H1 (cell line): ENCODE measurements at regions not wholly inside any gene's neighbourhood (a gene's known extent, or its start where the extent isn't known, plus 50 kb on each side); places are given as distances from the start of the nearest gene placed in this dataset.

Source experiments
- CTCF ChIA-PET: fragments of 300-600 bp; sonication (Branson Sonifier 250); formaldehyde crosslinking; loops from one replicate; lab custom pipeline; 2021; ENCODE audit not compliant: partially characterized antibody; lab: Charles Lee
- POLR2A ChIA-PET: fragments of 300-600 bp; sonication (Branson Sonifier 250); formaldehyde crosslinking; loops from one replicate; lab custom pipeline; 2021; ENCODE audit warnings: inconsistent platforms; ENCODE audit not compliant: partially characterized antibody; lab: Charles Lee
- DNase-seq, 2 experiments: peaks; one replicate each; pipeline versions ENCODE4 v3.0.0 to v3.0.0-alpha.2; 2010 to 2022; ENCODE audit warnings: low spot score in 2 of 2, low read depth in 1 of 2, mixed read lengths in 1 of 2
- FAIRE-seq: peaks from 2 replicates; lab custom pipeline; 2011; peaks lifted over from hg19 to GRCh38; lab: Jason Lieb, UNC
- H2AFZ ChIP-seq: 2 replicates; pipeline ENCODE4 v1.8.1; 2012; ENCODE audit warnings: low read length, inconsistent platforms
- H2AK5ac ChIP-seq: 2 replicates; pipeline ENCODE4 v1.6.1; 2013; ENCODE audit warnings: low read depth, low read length
- H2BK120ac ChIP-seq: replicated peaks from 2 replicates; pipeline ENCODE3; 2013; ENCODE audit warnings: low read depth, low read length, inconsistent platforms
- H2BK12ac ChIP-seq: 2 replicates; pipeline ENCODE4 v1.6.1; 2013; ENCODE audit warnings: low read depth, low read length
- H2BK15ac ChIP-seq: 2 replicates; pipeline ENCODE4 v1.6.1; 2013; ENCODE audit warnings: low read length
- H2BK20ac ChIP-seq: 2 replicates; pipeline ENCODE4 v1.6.1; 2013; ENCODE audit warnings: low read length
- H2BK5ac ChIP-seq: 2 replicates; pipeline ENCODE4 v1.6.1; 2013; ENCODE audit warnings: low read depth, low read length
- H3K14ac ChIP-seq: 2 replicates; pipeline ENCODE4 v1.6.1; 2013; ENCODE audit warnings: inconsistent platforms; ENCODE audit not compliant: insufficient read length
- H3K18ac ChIP-seq: 2 replicates; pipeline ENCODE4 v1.6.1; 2013; ENCODE audit warnings: low read length; ENCODE audit errors: extremely low read depth
- H3K23ac ChIP-seq: 2 replicates; pipeline ENCODE4 v1.6.1; 2013; ENCODE audit warnings: inconsistent platforms; ENCODE audit not compliant: insufficient read length
- H3K23me2 ChIP-seq: 2 replicates; pipeline ENCODE4 v1.6.1; 2013; ENCODE audit warnings: low read depth, low read length
- H3K27ac ChIP-seq: 2 replicates; pipeline ENCODE4 v1.6.1; 2011; ENCODE audit warnings: low read depth, low read length, inconsistent platforms
- H3K27me3 ChIP-seq, 4 experiments: replicated peaks in 1 of 4; 1 replicate in 1 of 4; 2 replicates in 3 of 4; pipeline versions ENCODE4 v1.6.1 to v1.8.1; 2011 to 2013; ENCODE audit warnings: low read length in 3 of 4, mild to moderate bottlenecking in 3 of 4, inconsistent platforms in 2 of 4, mixed read lengths in 2 of 4, moderate library complexity in 1 of 4; ENCODE audit not compliant: control insufficient read depth in 3 of 4, insufficient read depth in 3 of 4; ENCODE audit errors: extremely low read depth in 1 of 4
- H3K36me3 ChIP-seq, 4 experiments: 2 replicates each; pipeline versions ENCODE4 v1.6.1 to v1.8.1; 2011 to 2013; ENCODE audit warnings: mild to moderate bottlenecking in 4 of 4, low read length in 3 of 4, moderate library complexity in 2 of 4, control low read depth in 1 of 4, inconsistent platforms in 1 of 4; ENCODE audit not compliant: insufficient read depth in 4 of 4, control insufficient read depth in 2 of 4
- H3K4ac ChIP-seq: replicated peaks from 2 replicates; pipeline ENCODE3; 2013; ENCODE audit warnings: low read length, low read depth, mixed read lengths, inconsistent platforms; ENCODE audit not compliant: insufficient read length
- H3K4me1 ChIP-seq, 4 experiments: replicated peaks in 1 of 4; 1 replicate in 1 of 4; 2 replicates in 3 of 4; pipeline versions ENCODE4 v1.6.1 to v1.8.1; 2011 to 2013; ENCODE audit warnings: low read length in 3 of 4, inconsistent platforms in 2 of 4, mixed read lengths in 1 of 4; ENCODE audit not compliant: insufficient read depth in 4 of 4, control insufficient read depth in 3 of 4
- H3K4me2 ChIP-seq, 2 experiments: 2 replicates each; pipeline versions ENCODE4 v1.6.1 to v1.8.1; 2011 to 2013; ENCODE audit warnings: low read depth in 2 of 2, low read length in 2 of 2, control low read depth in 1 of 2, inconsistent platforms in 1 of 2, mild to moderate bottlenecking in 1 of 2; ENCODE audit not compliant: insufficient read depth in 1 of 2
- H3K4me3 ChIP-seq, 4 experiments: fragments of 200-600, 300-600 bp in 1 of 4; sonication (generic), shearing (Covaris generic), sonication (Bioruptor Twin) in 1 of 4; 2 replicates each; pipeline versions ENCODE4 v1.5.1 to v1.8.1; 2011 to 2016; ENCODE audit warnings: low read length in 4 of 4, low read depth in 3 of 4, control low read depth in 2 of 4, inconsistent platforms in 2 of 4, mild to moderate bottlenecking in 2 of 4, mixed read lengths in 1 of 4, moderate library complexity in 1 of 4; ENCODE audit not compliant: insufficient read depth in 2 of 4; ENCODE audit errors: extremely low read depth in 1 of 4
- H3K56ac ChIP-seq: replicated peaks from 2 replicates; pipeline ENCODE3; 2013; ENCODE audit warnings: low read depth, mild to moderate bottlenecking, mixed read lengths, low read length, inconsistent platforms; ENCODE audit not compliant: insufficient read length
- H3K79me1 ChIP-seq: 2 replicates; pipeline ENCODE4 v1.6.1; 2013; ENCODE audit warnings: low read depth, low read length, control low read depth
- H3K79me2 ChIP-seq, 2 experiments: 2 replicates each; pipeline versions ENCODE4 v1.6.1 to v1.8.1; 2012 to 2013; ENCODE audit warnings: low read length in 2 of 2, mild to moderate bottlenecking in 2 of 2, inconsistent platforms in 1 of 2; ENCODE audit not compliant: insufficient read depth in 2 of 2, control insufficient read depth in 1 of 2
- H3K9ac ChIP-seq, 4 experiments: replicated peaks in 1 of 4; 1 replicate in 1 of 4; 2 replicates in 3 of 4; pipeline versions ENCODE4 v1.6.1 to v1.8.1; 2011 to 2013; ENCODE audit warnings: low read depth in 3 of 4, low read length in 3 of 4, control low read depth in 2 of 4, mild to moderate bottlenecking in 2 of 4, moderate library complexity in 2 of 4, inconsistent platforms in 1 of 4; ENCODE audit errors: extremely low read depth in 1 of 4
- H3K9me3 ChIP-seq, 2 experiments: 2 replicates each; pipeline versions ENCODE4 v1.6.1 to v1.8.1; 2012 to 2013; ENCODE audit warnings: mild to moderate bottlenecking in 2 of 2, moderate library complexity in 2 of 2, control low read depth in 1 of 2, inconsistent platforms in 1 of 2, low read depth in 1 of 2, low read length in 1 of 2, mixed read lengths in 1 of 2; ENCODE audit not compliant: insufficient read depth in 2 of 2
- H4K20me1 ChIP-seq, 2 experiments: replicated peaks in 1 of 2; 2 replicates each; pipeline versions ENCODE3 to v1.8.1; 2011 to 2013; ENCODE audit warnings: inconsistent platforms in 2 of 2, low read length in 2 of 2, mild to moderate bottlenecking in 1 of 2; ENCODE audit not compliant: insufficient read depth in 2 of 2, control insufficient read depth in 1 of 2
- H4K5ac ChIP-seq: 2 replicates; pipeline ENCODE4 v1.6.1; 2013; ENCODE audit warnings: low read length, low read depth, mixed read lengths, inconsistent platforms; ENCODE audit not compliant: insufficient read length
- H4K8ac ChIP-seq: 2 replicates; pipeline ENCODE4 v1.8.0; 2013; ENCODE audit warnings: mild to moderate bottlenecking, moderate library complexity, low read length, inconsistent platforms; ENCODE audit not compliant: insufficient read depth; ENCODE audit errors: extremely low read depth
- H4K91ac ChIP-seq: replicated peaks from 2 replicates; pipeline ENCODE3; 2013; ENCODE audit warnings: low read length, mixed read lengths, inconsistent platforms; ENCODE audit not compliant: insufficient read length
- CHD1 ChIP-seq: IDR thresholded peaks from 2 replicates; pipeline ENCODE4 v1.6.1; 2012; ENCODE audit warnings: low read depth, low read length, improper control_type of control experiment
- CREB1 ChIP-seq: IDR thresholded peaks from 2 replicates; pipeline ENCODE4 v1.6.1; 2012; ENCODE audit warnings: inconsistent platforms
- E2F6 ChIP-seq: IDR thresholded peaks from 2 replicates; pipeline ENCODE4 v1.6.1; 2012; ENCODE audit warnings: inconsistent platforms
- HDAC6 ChIP-seq: IDR thresholded peaks from one replicate; pipeline ENCODE4 v1.7.1; 2012; ENCODE audit warnings: low read depth, mild to moderate bottlenecking, inconsistent platforms, low read length, moderate library complexity
- KDM4A ChIP-seq: IDR thresholded peaks from one replicate; pipeline ENCODE4 v1.7.1; 2012; ENCODE audit warnings: low read depth, mild to moderate bottlenecking, moderate library complexity, low read length, inconsistent platforms; ENCODE audit not compliant: severe bottlenecking
- KDM5A ChIP-seq: fragments of 200-600 bp; IDR thresholded peaks from 2 replicates; pipeline ENCODE4 v1.7.1; 2012; ENCODE audit warnings: mild to moderate bottlenecking, low read length, inconsistent platforms, mixed read lengths
- PHF8 ChIP-seq: fragments of 200-600 bp; sonication (generic); conservative IDR thresholded peaks from 2 replicates; pipeline ENCODE4 v1.7.1; 2012; ENCODE audit warnings: low read depth, mild to moderate bottlenecking, inconsistent platforms, low read length, moderate library complexity
- POLR2AphosphoS5 ChIP-seq: IDR thresholded peaks from 2 replicates; pipeline ENCODE4 v1.6.1; 2011; ENCODE audit warnings: low read depth, low read length
- RBBP5 ChIP-seq: IDR thresholded peaks from 2 replicates; pipeline ENCODE4 v1.7.1; 2012; ENCODE audit warnings: low read depth, mild to moderate bottlenecking, inconsistent platforms, low read length, moderate library complexity, borderline replicate concordance
- RXRA ChIP-seq: IDR thresholded peaks from 2 replicates; pipeline ENCODE4 v1.6.1; 2011; ENCODE audit warnings: low read depth, mild to moderate bottlenecking, low read length, moderate library complexity; ENCODE audit not compliant: insufficient read depth
- SP4 ChIP-seq: IDR thresholded peaks from 2 replicates; pipeline ENCODE4 v1.6.1; 2012; ENCODE audit warnings: low read length, inconsistent platforms
- SUZ12 ChIP-seq: fragments of 200-600 bp; sonication (generic); IDR thresholded peaks from 2 replicates; pipeline ENCODE4 v1.6.1; 2012; ENCODE audit warnings: mild to moderate bottlenecking, inconsistent platforms, low read length, moderate library complexity, mixed read lengths
- TAF1 ChIP-seq: IDR thresholded peaks from 2 replicates; pipeline ENCODE4 v1.6.1; 2011; ENCODE audit warnings: mild to moderate bottlenecking, low read depth, low read length
- WGBS, 2 experiments: shearing (Covaris generic) in 1 of 2; methylation state at CpG; one replicate each; pipeline versions ENCODE4 v1.1.6 to v1.1.7; 2013 to 2015; ENCODE audit warnings: low lambda C conversion rate in 2 of 2, mixed read lengths in 2 of 2, inconsistent platforms in 1 of 2, low coverage in 1 of 2, missing lambda C conversion rate in 1 of 2; ENCODE audit not compliant: insufficient replicate concordance in 2 of 2, insufficient coverage in 1 of 2, insufficient read length in 1 of 2; ENCODE audit errors: extremely low coverage in 1 of 2, missing lambda C conversion rate in 1 of 2; 5-methylcytosine and 5-hydroxymethylcytosine counted together

DNA sequence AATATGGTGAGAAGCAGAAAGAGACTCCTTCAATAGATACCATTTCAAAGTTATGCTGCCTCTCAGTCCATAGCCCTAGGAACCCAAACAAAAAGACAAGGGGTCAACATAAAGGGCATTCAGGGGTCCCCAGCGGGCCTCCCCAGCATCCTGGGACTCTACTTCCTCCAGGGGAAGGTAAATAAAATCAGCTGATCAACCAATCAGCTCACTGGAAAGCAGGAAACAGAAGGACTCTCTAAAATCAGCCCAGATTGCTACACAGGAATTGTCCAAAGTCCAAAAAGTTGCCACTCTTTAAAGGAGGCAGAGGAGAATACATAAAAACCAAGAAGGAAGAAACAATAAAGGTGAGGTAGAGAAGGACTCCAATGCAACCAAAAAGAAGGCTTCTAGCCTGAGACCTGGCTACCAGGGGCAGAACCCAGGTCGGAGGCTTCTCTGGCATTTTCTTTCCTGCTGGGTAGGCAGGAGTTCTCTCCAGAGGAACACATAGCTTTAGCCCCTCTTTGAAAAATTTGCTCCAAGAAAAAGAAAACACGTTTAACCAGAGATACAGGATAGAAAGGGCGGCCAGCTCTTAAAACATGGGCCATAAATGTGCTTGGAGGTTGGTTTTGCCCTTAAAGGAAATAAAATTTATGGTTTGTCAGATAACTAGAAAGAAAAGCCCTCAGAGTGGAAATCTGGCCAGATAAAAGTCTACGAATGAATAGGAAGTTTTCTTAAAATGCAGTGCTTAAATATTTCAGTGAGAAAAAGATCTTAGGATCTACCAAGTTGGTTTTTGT is 404.6 kb downstream of the SOX9 start:
- H3K4me1 ChIP-seq, result no peaks in the 10 kb centered on the region
- no peaks in the 10 kb centered on the region for H3K36me3 ChIP-seq
- POLR2A ChIA-PET, result no interaction called here
- no peak overlapping the region for H3K4me2 ChIP-seq
- H3K9ac ChIP-seq, result no peak overlapping the region
- H2AK5ac ChIP-seq, result no peak overlapping the region
- no peak overlapping the region for H2BK20ac ChIP-seq
- no peak overlapping the region for H3K4ac ChIP-seq
- no peaks in the 10 kb centered on the region; the same call in 1 of the 2 replicates for H3K23me2 ChIP-seq
- H2BK12ac ChIP-seq, result no peak overlapping the region
- H3K79me2 ChIP-seq, result no peaks in the 10 kb centered on the region
- no peak overlapping the region for H2BK120ac ChIP-seq
- no peaks in the 10 kb centered on the region for H3K9me3 ChIP-seq
- H2AFZ ChIP-seq, result no peak overlapping the region
- 80% methylated on average over 5 of the region's 5 CpGs; no CpG with 5 or more reads in 1 of the 2 experiments for WGBS, 2 experiments
- H3K79me1 ChIP-seq, result no peaks in the 10 kb centered on the region
- no peak overlapping the region for H3K23ac ChIP-seq
- no peak overlapping the region for H3K14ac ChIP-seq
- H3K4me3 ChIP-seq, result no peak overlapping the region
- FAIRE-seq, result no peak
- no peak overlapping the region for H3K18ac ChIP-seq
- no peaks in the 10 kb centered on the region for H4K20me1 ChIP-seq
- H3K27me3 ChIP-seq, result no peaks in the 10 kb centered on the region
- H3K56ac ChIP-seq, result no peak overlapping the region
- no peak overlapping the region for H3K27ac ChIP-seq
- no peak overlapping the region for H4K8ac ChIP-seq
- no peak overlapping the region for H4K91ac ChIP-seq
- H2BK5ac ChIP-seq, result no peak overlapping the region
- no peak overlapping the region for H4K5ac ChIP-seq
- CTCF ChIA-PET, result interaction anchor here (0.6 kb wide), 1 partner anchor 695 kb away, joined by 3 read pairs; no protein-coding TSS in a partner anchor
- no peak for DNase-seq
- no peak overlapping the region for H2BK15ac ChIP-seq
- TF ChIP-seq CHD1 (no peak), HDAC6 (no peak), PHF8 (no peak), SUZ12 (no peak), POLR2AphosphoS5 (no peak), KDM4A (no peak), SP4 (no peak), KDM5A (no peak), E2F6 (no peak), RBBP5 (no peak), CREB1 (no peak), RXRA (no peak), TAF1 (no peak)
